ENCODE measurements at regions not wholly inside any gene's neighbourhood (a gene's known extent, or its start where the extent isn't known, plus 50 kb on each side); places are given as distances from the start of the nearest gene placed in this dataset.

DNA sequence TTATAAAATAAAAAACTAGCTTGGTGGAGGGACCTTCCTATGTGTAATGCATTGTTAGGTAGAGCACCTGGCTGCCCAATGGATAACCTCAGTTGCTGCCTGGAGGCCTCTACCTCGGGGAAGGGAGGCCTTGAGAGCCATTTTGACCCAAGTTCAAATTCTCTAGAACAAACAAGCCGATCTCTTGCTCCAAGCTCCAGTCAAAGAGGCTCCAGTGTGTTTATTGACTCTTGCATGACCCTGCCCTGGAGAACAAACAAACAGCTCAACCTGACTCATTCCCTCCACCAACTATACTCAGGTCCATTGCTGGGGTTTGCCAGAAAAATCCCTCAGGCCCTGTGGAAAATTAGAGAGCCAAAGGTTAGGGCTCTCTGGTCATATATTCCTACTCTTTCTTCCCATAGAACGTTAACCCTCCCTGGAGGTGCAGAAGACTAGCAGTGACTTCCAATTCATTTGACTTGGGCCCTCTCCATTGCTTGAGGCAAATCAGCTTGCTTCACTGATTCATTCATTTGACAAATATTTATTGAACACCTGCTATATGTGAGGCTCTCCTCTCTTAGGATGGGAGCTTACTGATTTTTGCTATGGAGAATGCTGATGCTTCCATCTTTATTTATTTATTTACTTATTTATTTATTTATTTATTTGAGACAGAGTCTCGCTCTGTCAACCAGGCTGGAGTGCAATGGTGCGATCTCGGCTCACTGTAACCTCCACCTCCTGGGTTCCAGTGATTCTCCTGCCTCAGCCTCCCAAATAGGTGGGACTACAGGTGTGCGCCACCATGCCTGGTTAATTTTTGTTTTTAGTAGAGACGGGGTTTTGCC lies 73.7 kb upstream of the CISTR start (continued):
- peak; percentile 49 for TF ChIP-seq HNF1A (IDR thresholded peaks at IDR 0.05; ENCODE audit: low read depth)
- peak; percentile 67; the same call in 1 of the 2 replicates for TF ChIP-seq HNF1A (CRISPR knock-in tag; IDR thresholded peaks at IDR 0.05; ENCODE audit: borderline replicate concordance)
- no peak for TF ChIP-seq EZH2 (conservative IDR thresholded peaks at IDR 0.05; ENCODE audit: low read depth, low read length)
- TF ChIP-seq, protein P1, sequence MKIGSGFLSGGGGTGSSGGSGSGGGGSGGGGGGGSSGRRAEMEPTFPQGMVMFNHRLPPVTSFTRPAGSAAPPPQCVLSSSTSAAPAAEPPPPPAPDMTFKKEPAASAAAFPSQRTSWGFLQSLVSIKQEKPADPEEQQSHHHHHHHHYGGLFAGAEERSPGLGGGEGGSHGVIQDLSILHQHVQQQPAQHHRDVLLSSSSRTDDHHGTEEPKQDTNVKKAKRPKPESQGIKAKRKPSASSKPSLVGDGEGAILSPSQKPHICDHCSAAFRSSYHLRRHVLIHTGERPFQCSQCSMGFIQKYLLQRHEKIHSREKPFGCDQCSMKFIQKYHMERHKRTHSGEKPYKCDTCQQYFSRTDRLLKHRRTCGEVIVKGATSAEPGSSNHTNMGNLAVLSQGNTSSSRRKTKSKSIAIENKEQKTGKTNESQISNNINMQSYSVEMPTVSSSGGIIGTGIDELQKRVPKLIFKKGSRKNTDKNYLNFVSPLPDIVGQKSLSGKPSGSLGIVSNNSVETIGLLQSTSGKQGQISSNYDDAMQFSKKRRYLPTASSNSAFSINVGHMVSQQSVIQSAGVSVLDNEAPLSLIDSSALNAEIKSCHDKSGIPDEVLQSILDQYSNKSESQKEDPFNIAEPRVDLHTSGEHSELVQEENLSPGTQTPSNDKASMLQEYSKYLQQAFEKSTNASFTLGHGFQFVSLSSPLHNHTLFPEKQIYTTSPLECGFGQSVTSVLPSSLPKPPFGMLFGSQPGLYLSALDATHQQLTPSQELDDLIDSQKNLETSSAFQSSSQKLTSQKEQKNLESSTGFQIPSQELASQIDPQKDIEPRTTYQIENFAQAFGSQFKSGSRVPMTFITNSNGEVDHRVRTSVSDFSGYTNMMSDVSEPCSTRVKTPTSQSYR (CRISPR knock-in tag; IDR thresholded peaks at IDR 0.05; ENCODE audit: borderline replicate concordance), result peak; percentile 61; the same call in 1 of the 2 replicates
- TF ChIP-seq FOXK2 (IDR thresholded peaks at IDR 0.05), result 0 out of 2 replicates have a peak, but pooled peaks have one; percentile 25
- TF ChIP-seq, protein P2, sequence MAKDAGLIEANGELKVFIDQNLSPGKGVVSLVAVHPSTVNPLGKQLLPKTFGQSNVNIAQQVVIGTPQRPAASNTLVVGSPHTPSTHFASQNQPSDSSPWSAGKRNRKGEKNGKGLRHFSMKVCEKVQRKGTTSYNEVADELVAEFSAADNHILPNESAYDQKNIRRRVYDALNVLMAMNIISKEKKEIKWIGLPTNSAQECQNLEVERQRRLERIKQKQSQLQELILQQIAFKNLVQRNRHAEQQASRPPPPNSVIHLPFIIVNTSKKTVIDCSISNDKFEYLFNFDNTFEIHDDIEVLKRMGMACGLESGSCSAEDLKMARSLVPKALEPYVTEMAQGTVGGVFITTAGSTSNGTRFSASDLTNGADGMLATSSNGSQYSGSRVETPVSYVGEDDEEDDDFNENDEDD (CRISPR knock-in tag; IDR thresholded peaks at IDR 0.05; ENCODE audit: borderline replicate concordance), result peak; percentile 45; the same call in 1 of the 2 replicates
- TF ChIP-seq JUN (CRISPR knock-in tag; IDR thresholded peaks at IDR 0.05), result peak; percentile 85; the same call in 1 of the 2 replicates
- no peak for TF ChIP-seq ZNF775 (CRISPR knock-in tag; IDR thresholded peaks at IDR 0.05; ENCODE audit: borderline replicate concordance)
- TF ChIP-seq IRF2 (CRISPR knock-in tag; IDR thresholded peaks at IDR 0.05), result peak; percentile 84
- TF ChIP-seq ASH2L (IDR thresholded peaks at IDR 0.05; ENCODE audit: insufficient read length, low read depth, low read length), result peak; percentile 62
- peak; percentile 77; the same call in 1 of the 2 replicates for TF ChIP-seq RCOR2 (CRISPR knock-in tag; IDR thresholded peaks at IDR 0.05)
- TF ChIP-seq TBX3 (IDR thresholded peaks at IDR 0.05; ENCODE audit: borderline replicate concordance), result peak; percentile 49; the same call in 1 of the 2 replicates
- TF ChIP-seq ATF4 (CRISPR knock-in tag; IDR thresholded peaks at IDR 0.05), result peak in 1 of 2 experiments; percentile 74; a peak in 1 of 4 replicates
- TF ChIP-seq ZNF124 (CRISPR knock-in tag; IDR thresholded peaks at IDR 0.05), result no peak
- 0 out of 2 replicates have a peak, but pooled peaks have one; percentile 44 for TF ChIP-seq ZNF543 (CRISPR knock-in tag; IDR thresholded peaks at IDR 0.05)
- TF ChIP-seq ESRRA (CRISPR knock-in tag; IDR thresholded peaks at IDR 0.05; ENCODE audit: low read depth), result peak; percentile 62; the same call in 1 of the 2 replicates
- TF ChIP-seq ZNF501 (CRISPR knock-in tag; IDR thresholded peaks at IDR 0.05), result peak; percentile 52; the same call in 1 of the 2 replicates
- TF ChIP-seq FOXO1 (CRISPR knock-in tag; IDR thresholded peaks at IDR 0.05), result peak; percentile 98
- peak; percentile 75; the same call in 1 of the 2 replicates for TF ChIP-seq KDM3A (CRISPR knock-in tag; IDR thresholded peaks at IDR 0.05; ENCODE audit: low read depth)

Measured in HepG2 (cell line).